GM03348 (cell line): ENCODE measurements at regions not wholly inside any gene's neighbourhood (a gene's known extent, or its start where the extent isn't known, plus 50 kb on each side); places are given as distances from the start of the nearest gene placed in this dataset.
"Not testable (repeated sequence)": the region's sequence is repeated elsewhere in the genome, so short reads cannot be mapped to it uniquely, and the experiment has no call there.

Experiments
- DNase-seq: peaks from one replicate; pipeline ENCODE4 v3.0.0; 2012; ENCODE audit warnings: low spot score

DNA sequence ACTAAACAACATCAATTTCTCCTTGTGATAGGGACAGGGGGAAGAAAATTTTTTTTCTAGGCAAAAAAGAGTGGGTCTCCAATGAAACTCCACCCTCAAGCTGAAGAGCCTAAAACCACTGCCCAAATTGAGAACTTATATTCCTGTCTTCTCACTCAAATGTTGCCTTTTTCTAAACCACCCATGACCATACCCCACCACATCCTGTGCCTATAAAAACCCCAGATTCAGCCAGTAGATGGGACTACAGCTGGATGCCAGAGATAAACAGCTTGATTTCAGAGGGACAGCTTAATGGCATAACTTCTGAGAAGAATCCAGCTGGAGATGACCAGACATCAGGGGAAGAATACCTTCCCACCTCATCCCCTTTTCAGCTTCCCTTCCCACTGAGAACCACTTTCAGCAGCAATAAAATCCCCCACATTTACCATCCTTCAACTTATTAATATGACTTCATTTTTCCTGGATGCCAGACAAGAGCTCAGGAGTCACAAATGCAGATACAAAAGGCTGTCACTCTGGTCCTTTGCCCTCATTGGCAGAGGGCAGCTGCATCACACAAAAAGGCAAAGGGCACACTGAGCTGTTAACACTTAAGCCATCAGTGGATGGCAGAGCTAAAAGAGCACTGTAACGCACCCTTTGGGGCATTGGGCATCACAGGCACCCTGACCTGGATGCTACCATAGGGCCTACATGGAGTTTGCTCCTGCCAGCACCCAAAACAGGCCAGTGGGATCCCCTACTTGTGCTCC lies 972.5 kb upstream of the CTNND2 start:
- DNase-seq: no peak

DNA sequence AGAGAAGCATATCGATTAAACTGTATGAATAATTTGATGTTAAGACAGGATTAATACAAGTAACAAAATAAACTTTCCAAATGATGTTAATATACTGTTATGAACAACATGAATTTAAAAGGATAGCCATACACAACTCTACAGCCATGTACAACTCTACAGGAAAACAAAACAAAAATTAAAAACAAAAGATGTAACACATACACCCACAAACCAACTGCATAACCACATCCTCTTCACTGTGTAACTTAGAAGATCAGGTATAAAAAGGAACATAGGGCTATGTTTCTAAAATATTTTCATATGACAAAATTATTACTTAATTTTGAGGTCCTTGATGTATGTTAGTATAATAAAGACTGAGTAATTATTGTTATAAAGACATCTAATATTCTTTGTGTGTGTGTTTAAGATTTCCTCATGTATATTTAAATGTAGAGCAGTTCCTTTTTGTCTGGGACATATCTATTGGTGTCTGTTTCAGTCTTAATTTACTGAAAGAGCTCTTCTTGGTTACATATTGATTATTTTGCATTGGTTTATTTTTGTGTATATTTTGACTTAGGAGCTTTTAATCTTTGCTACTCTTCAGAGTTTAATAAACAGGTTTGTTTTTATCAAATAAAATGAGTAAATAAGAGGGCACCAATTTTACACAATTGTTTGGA lies 966.8 kb upstream of the CTNND2 start:
- no peak for DNase-seq

DNA sequence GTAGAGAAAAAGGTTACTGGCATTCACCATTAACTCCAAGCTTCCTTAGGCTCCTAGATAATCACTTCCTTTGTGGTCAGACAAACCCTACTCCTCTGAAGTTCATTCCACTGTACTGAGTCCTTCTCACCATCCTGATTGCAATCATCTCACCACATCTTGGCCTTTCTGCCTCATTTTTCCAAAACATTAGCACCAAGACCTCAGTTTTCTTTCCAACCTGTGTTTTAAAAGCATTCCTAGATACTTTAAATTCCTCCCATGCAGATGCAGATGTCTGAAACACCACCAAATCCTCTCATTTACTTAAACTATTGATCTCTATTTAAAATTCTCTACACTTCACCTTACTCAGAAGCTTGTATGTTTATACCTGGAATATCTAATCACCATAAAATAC lies 961.3 kb upstream of the CTNND2 start:
- DNase-seq: no peak

- no peak for DNase-seq
These were observed 957.8 kb upstream of the CTNND2 start for GRCh38 chr5:12861886-12862654.

- DNase-seq: not testable (repeated sequence)
These were observed 951.9 kb upstream of the CTNND2 start for GRCh38 chr5:12856105-12856504.

DNA sequence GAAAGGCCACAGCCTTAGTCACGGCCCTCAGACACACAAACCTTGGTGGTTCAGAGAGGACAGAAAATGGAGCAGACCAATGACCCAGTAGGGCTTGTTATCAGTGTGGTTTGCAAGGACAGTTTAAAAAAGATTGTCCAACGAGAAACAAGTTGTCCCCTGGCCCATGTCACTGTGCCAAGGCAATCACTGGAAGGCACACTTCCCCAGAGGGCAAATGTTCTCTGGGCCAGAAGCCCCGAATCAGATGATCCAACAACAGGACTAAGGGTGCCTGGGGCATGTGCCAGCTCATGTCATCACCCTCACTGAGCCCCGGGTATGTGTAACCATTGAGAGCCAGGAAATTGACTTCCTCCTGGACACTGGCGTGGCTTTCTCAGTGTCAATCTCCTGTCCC lies 950.1 kb upstream of the CTNND2 start:
- DNase-seq: no peak

GRCh38 chr5:12851761-12852160 lies 947.5 kb upstream of the CTNND2 start:
- no peak for DNase-seq

- no peak for DNase-seq
These were observed 944.5 kb upstream of the CTNND2 start for GRCh38 chr5:12848709-12849108.

- DNase-seq: no peak
These were observed 941.4 kb upstream of the CTNND2 start for GRCh38 chr5:12845549-12846159.

- DNase-seq: no peak
These were observed 936.7 kb upstream of the CTNND2 start for GRCh38 chr5:12840972-12841371.

- DNase-seq: no peak
These were observed 933.3 kb upstream of the CTNND2 start for GRCh38 chr5:12837592-12837991.

- DNase-seq: no peak
These were observed 920.9 kb upstream of the CTNND2 start for GRCh38 chr5:12825163-12825562.

DNA sequence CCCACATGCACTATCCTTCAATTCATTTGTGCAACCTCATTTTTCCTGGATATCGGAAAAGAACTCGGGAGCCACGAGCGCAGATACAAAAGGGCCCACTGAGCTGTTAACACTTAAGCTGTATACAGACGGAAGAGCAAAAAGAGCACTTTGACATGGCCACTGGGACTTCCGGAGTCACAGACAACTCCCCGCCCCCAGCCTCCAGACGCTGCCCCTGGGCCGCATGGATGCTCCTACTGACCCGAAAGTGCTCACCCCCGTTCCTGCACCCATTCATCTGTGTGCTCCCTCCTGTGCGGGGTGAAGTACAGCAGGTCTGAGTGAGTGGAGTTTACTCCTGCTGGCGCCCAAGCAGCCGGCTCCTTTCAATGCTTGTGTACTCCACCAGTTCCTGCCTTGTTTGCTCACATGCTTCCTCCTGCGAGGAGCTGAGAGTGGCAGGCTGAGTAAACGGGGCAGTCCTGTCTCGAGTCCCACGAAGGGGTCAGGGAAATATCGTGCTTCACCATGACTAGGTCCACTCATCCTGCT lies 901.0 kb upstream of the CTNND2 start:
- DNase-seq: no peak

DNA sequence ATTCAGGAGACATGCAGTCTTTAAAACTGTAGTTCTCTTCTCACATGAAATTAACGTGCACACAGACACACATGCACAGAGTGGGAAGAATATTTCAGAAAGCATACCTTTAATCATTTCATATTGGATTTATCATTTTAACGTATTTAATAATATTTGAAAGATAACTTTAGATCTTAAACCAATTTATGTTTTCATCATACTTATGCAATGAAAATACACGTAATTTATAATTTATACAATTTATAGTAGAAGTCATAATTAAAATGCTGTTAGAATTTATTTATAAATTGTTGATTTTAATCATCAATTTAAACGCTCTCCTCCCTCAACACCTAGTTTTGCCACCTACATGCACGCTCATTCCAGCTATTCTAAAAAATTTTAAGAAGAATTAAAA lies 894.9 kb upstream of the CTNND2 start:
- no peak for DNase-seq

GRCh38 chr5:12795333-12795663 lies 891.1 kb upstream of the CTNND2 start:
- no peak for DNase-seq

- no peak for DNase-seq
These were observed 890.5 kb upstream of the CTNND2 start for GRCh38 chr5:12794476-12795332.

DNA sequence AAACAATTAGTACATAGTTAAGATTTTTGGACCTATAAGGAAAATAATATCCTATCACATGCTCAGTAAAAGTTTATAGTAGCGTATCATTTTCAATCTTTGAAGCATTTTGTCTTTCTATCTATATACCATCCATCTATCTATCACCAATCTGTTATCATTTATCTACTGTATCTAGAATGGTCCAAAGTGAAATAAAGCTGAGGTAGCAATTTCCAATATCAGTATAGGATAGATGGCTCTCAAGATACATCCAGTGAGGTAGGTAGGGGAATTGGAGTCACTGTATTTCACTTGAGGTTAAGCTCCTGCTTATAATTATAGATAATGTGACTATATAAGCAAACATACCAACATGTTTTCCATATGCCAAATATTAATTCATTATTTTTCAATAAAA lies 889.1 kb upstream of the CTNND2 start:
- DNase-seq: no peak

- no peak for DNase-seq
These were observed 876.3 kb upstream of the CTNND2 start for GRCh38 chr5:12780536-12780935.

DNA sequence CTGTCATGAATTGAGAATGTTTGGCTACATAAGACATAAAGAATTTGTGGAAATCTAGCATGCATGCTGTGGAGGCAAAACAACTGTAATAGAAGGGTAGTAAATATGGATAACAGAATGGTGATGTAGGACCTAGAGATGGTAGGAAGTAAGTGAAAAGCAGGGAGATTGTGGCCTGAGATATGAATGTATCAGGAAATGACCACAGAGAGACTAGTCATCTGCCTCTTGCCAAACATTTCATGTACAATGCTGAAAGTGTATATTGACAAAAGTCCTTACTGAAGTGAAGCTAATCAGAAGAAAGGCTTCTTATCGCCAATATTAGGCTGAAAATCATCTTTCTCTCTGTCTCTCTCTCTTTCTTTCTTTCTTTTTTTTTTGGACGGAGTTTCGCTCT lies 873.1 kb upstream of the CTNND2 start:
- DNase-seq: no peak

GRCh38 chr5:12772276-12772675 lies 868.0 kb upstream of the CTNND2 start:
- no peak for DNase-seq

DNA sequence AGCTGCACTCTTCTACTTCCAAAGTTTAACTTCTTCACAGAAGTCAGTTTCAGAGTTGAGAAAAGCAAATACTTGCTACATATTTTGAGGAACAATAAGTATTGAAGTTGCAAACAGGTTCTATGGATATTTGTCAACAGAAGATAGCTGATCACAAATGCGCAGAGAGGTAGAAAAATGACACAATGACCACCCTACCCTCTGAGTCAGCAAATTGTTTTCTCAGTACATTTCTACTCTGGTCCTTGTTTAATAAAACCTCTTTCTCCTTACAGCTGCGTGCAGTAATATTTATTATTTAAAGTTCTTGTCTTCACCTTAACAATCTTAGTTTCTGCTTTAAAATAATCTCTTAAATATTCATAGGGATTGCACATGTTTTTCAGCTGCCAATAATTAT lies 855.1 kb upstream of the CTNND2 start:
- DNase-seq: no peak

DNA sequence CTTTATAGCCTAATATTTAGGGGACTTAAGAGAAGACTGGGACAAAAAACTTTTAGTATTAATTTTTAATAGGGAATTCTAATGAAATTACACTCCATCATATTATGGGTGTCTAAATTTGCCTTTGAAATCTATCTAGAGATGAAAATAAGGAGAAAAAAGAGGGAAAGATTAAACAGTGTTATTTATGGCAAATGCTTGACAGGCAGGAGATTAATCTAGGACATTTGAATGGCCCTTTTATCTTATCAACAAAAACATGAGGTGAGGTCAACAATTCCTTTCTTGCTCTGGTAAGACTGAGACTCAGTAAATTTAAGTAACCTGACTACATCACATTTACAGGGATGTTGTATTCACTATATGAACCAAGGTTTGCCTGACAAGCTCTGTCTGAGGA lies 852.8 kb upstream of the CTNND2 start:
- DNase-seq: no peak
